Renal cortical epithelial cell (primary cell): ENCODE measurements at regions not wholly inside any gene's neighbourhood (a gene's known extent, or its start where the extent isn't known, plus 50 kb on each side); places are given as distances from the start of the nearest gene placed in this dataset.

Experiments used
- DNase-seq: peaks from one replicate; pipeline ENCODE4 v3.0.0-alpha.2; 2011; ENCODE audit warnings: low read depth

- DNase-seq, result no peak
These were observed 63.0 kb downstream of the NCOR2 start for GRCh38 chr12:124504273-124505000.

GRCh38 chr12:124503305-124503704 lies 64.1 kb downstream of the NCOR2 start:
- DNase-seq, result no peak

- DNase-seq, result no peak
These were observed 65.0 kb downstream of the NCOR2 start for GRCh38 chr12:124502379-124502778.

GRCh38 chr12:124501827-124502226 lies 65.6 kb downstream of the NCOR2 start:
- DNase-seq, result no peak

- DNase-seq, result no peak
These were observed 66.3 kb downstream of the NCOR2 start for GRCh38 chr12:124501112-124501561.

- no peak for DNase-seq
These were observed 67.5 kb downstream of the NCOR2 start for GRCh38 chr12:124499898-124500244.

GRCh38 chr12:124499190-124499753 lies 68.1 kb downstream of the NCOR2 start:
- DNase-seq, result no peak

- DNase-seq, result no peak
These were observed 68.9 kb downstream of the NCOR2 start for GRCh38 chr12:124498275-124499189.

GRCh38 chr12:124497658-124498057 lies 69.8 kb downstream of the NCOR2 start:
- DNase-seq, result no peak

GRCh38 chr12:124497039-124497438 lies 70.4 kb downstream of the NCOR2 start:
- DNase-seq, result no peak

- no peak for DNase-seq
These were observed 70.8 kb downstream of the NCOR2 start for GRCh38 chr12:124496584-124496983.

GRCh38 chr12:124495194-124495983 lies 72.0 kb downstream of the NCOR2 start:
- no peak for DNase-seq

- no peak for DNase-seq
These were observed 72.7 kb downstream of the NCOR2 start for GRCh38 chr12:124494751-124495129.

GRCh38 chr12:124493809-124494750 lies 73.3 kb downstream of the NCOR2 start:
- no peak for DNase-seq

- no peak for DNase-seq
These were observed 74.3 kb downstream of the NCOR2 start for GRCh38 chr12:124492879-124493808.

- no peak for DNase-seq
These were observed 75.5 kb downstream of the NCOR2 start for GRCh38 chr12:124491856-124492420.

- DNase-seq, result no peak
These were observed 76.1 kb downstream of the NCOR2 start for GRCh38 chr12:124491310-124491709.

- no peak for DNase-seq
These were observed 76.7 kb downstream of the NCOR2 start for GRCh38 chr12:124490584-124491305.
